Thyroid gland (tissue), 4 donors: ENCODE measurements at regions not wholly inside any gene's neighbourhood (a gene's known extent, or its start where the extent isn't known, plus 50 kb on each side); places are given as distances from the start of the nearest gene placed in this dataset.

ENCODE experiments used
- POLR2A ChIP-seq, 2 donors: fragments of 450-650 bp; IDR thresholded peaks; one replicate each; pipeline ENCODE4 v1.6.1; 2017; ENCODE audit warnings: antibody characterized with exemption in 2 of 2, mild to moderate bottlenecking in 2 of 2, moderate library complexity in 1 of 2
- TF ChIP-seq, protein P1 (sequence below), 6 experiments: fragments of 200-600 bp in 3 of 6; fragments of 450-650 bp in 3 of 6; sonication (generic) in 3 of 6; IDR thresholded peaks; one replicate each; pipeline ENCODE4 v1.5.1; 2016 to 2019; ENCODE audit warnings: antibody characterized with exemption in 6 of 6, mild to moderate bottlenecking in 2 of 6, inconsistent platforms in 1 of 6, moderate library complexity in 1 of 6

- TF ChIP-seq, protein P1, sequence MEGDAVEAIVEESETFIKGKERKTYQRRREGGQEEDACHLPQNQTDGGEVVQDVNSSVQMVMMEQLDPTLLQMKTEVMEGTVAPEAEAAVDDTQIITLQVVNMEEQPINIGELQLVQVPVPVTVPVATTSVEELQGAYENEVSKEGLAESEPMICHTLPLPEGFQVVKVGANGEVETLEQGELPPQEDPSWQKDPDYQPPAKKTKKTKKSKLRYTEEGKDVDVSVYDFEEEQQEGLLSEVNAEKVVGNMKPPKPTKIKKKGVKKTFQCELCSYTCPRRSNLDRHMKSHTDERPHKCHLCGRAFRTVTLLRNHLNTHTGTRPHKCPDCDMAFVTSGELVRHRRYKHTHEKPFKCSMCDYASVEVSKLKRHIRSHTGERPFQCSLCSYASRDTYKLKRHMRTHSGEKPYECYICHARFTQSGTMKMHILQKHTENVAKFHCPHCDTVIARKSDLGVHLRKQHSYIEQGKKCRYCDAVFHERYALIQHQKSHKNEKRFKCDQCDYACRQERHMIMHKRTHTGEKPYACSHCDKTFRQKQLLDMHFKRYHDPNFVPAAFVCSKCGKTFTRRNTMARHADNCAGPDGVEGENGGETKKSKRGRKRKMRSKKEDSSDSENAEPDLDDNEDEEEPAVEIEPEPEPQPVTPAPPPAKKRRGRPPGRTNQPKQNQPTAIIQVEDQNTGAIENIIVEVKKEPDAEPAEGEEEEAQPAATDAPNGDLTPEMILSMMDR (IDR thresholded peaks at IDR 0.05): no peak
- TF ChIP-seq POLR2A (IDR thresholded peaks at IDR 0.05): no peak
Measured at GRCh38 chr11:91382946-91383345, 841.7 kb upstream of the FAT3 start.
